ENCODE measurements at regions not wholly inside any gene's neighbourhood (a gene's known extent, or its start where the extent isn't known, plus 50 kb on each side); places are given as distances from the start of the nearest gene placed in this dataset.
"Not testable (repeated sequence)": the region's sequence is repeated elsewhere in the genome, so short reads cannot be mapped to it uniquely, and the experiment has no call there.

- Histone ChIP-seq H3K9ac (ENCODE audit: extremely low read depth, low read length, poor library complexity, severe bottlenecking) (no peak overlapping the region), H3K36me3 (ENCODE audit: control insufficient read depth, insufficient read depth, low read length) (no peaks in the 10 kb centered on the region), H3K9me3 (ENCODE audit: control insufficient read depth, low read length) (no peaks in the 10 kb centered on the region), H3K27ac (ENCODE audit: low read depth, low read length) (no peak overlapping the region), H3K4me1 (ENCODE audit: control insufficient read depth, insufficient read depth, low read length) (no peaks in the 10 kb centered on the region), H3K4me3 (ENCODE audit: low read length) (no peak overlapping the region), H3K27me3 (ENCODE audit: control insufficient read depth, insufficient read depth, low read length, poor library complexity, severe bottlenecking) (no peaks in the 10 kb centered on the region)
- Mint-ChIP-seq H3K27me3 (ENCODE audit: insufficient read depth) (peaks cover 3% of the 10 kb centered on the region), H3K27ac (no peak overlapping the region), H3K4me3 (no peak overlapping the region), H3K9me3 (peaks cover 7% of the 10 kb centered on the region), H3K4me1 (no peaks in the 10 kb centered on the region), H3K36me3 (ENCODE audit: low read depth) (no peaks in the 10 kb centered on the region)
- 78 to 91% methylated on average over 5 to 7 of the region's 7 CpGs for WGBS, 2 experiments (ENCODE audit: insufficient coverage in 1 of 2, insufficient read length in 1 of 2)
- no peak for TF ChIP-seq CTCF (conservative IDR thresholded peaks at IDR 0.05)
- no peak for DNase-seq
Observed at GRCh38 chr6:85864453-85865401, 222.0 kb upstream of the SYNCRIP start.

- 89% methylated on average over 2 of the region's 2 CpGs; no CpG with 5 or more reads in 1 of the 2 experiments for WGBS, 2 experiments (ENCODE audit: insufficient coverage in 1 of 2, insufficient read length in 1 of 2)
- Mint-ChIP-seq H3K4me1 (no peaks in the 10 kb centered on the region), H3K27me3 (ENCODE audit: insufficient read depth) (peaks cover 3% of the 10 kb centered on the region), H3K36me3 (ENCODE audit: low read depth) (no peaks in the 10 kb centered on the region), H3K27ac (no peak overlapping the region), H3K9me3 (peaks cover 8% of the 10 kb centered on the region), H3K4me3 (no peak overlapping the region)
- no peaks in the 10 kb centered on the region for H3K27me3 ChIP-seq (ENCODE audit: control insufficient read depth, insufficient read depth, low read length, poor library complexity, severe bottlenecking)
- H3K9me3 ChIP-seq (ENCODE audit: control insufficient read depth, low read length): no peaks in the 10 kb centered on the region
- DNase-seq: no peak
- no peak overlapping the region for H3K27ac ChIP-seq (ENCODE audit: low read depth, low read length)
- no peak overlapping the region for H3K4me3 ChIP-seq (ENCODE audit: low read length)
- no peaks in the 10 kb centered on the region for H3K4me1 ChIP-seq (ENCODE audit: control insufficient read depth, insufficient read depth, low read length)
- TF ChIP-seq CTCF (conservative IDR thresholded peaks at IDR 0.05): no peak
- no peak overlapping the region for H3K9ac ChIP-seq (ENCODE audit: extremely low read depth, low read length, poor library complexity, severe bottlenecking)
- H3K36me3 ChIP-seq (ENCODE audit: control insufficient read depth, insufficient read depth, low read length): no peaks in the 10 kb centered on the region
Observed at GRCh38 chr6:85856235-85856634, 213.5 kb upstream of the SYNCRIP start.

- peaks cover 78% of the 10 kb centered on the region for H3K9me3 Mint-ChIP-seq
- peaks cover 28% of the 10 kb centered on the region for H3K9me3 ChIP-seq (ENCODE audit: control insufficient read depth, low read length)
- H3K4me3 Mint-ChIP-seq; H3K36me3 ChIP-seq (ENCODE audit: control insufficient read depth, insufficient read depth, low read length); H3K27me3 Mint-ChIP-seq (ENCODE audit: insufficient read depth); H3K27me3 ChIP-seq (ENCODE audit: control insufficient read depth, insufficient read depth, low read length, poor library complexity, severe bottlenecking); DNase-seq; H3K27ac ChIP-seq (ENCODE audit: low read depth, low read length); H3K9ac ChIP-seq (ENCODE audit: extremely low read depth, low read length, poor library complexity, severe bottlenecking); H3K27ac Mint-ChIP-seq; H3K4me1 ChIP-seq (ENCODE audit: control insufficient read depth, insufficient read depth, low read length); H3K4me1 Mint-ChIP-seq; H3K4me3 ChIP-seq (ENCODE audit: low read length); H3K36me3 Mint-ChIP-seq (ENCODE audit: low read depth): not testable (repeated sequence)
- 94 to 100% methylated on average over 2 to 28 of the region's 37 CpGs for WGBS, 2 experiments (ENCODE audit: insufficient coverage in 1 of 2, insufficient read length in 1 of 2)
Observed at GRCh38 chr6:85838351-85839119, 195.8 kb upstream of the SYNCRIP start.

Data from endodermal cell (in vitro differentiated cells).